IMR-90 (cell line): ENCODE measurements at regions not wholly inside any gene's neighbourhood (a gene's known extent, or its start where the extent isn't known, plus 50 kb on each side); places are given as distances from the start of the nearest gene placed in this dataset.

Experiments used
- ATAC-seq: fragments of 200-7000 bp; cut with Tn5 transposase; 2 replicates; pipeline ENCODE4 v1.9.1; 2020; ENCODE audit warnings: low read depth, mild to moderate bottlenecking, moderate library complexity
- BruUV-seq: library from RNA; stranded (reverse); fragments of 400-500 nt; replicated peaks from 2 replicates; lab custom pipeline; 2021; lab: Mats Ljungman, UMichigan
- CTCF ChIA-PET: fragments of 300-600 bp; formaldehyde crosslinking; extraction: SDS; loops from one replicate; lab custom pipeline; 2021; ENCODE audit warnings: antibody characterized with exemption; lab: Yijun Ruan, JAX
- POLR2A ChIA-PET: fragments of 300-600 bp; sonication (Branson Sonifier 250); formaldehyde crosslinking; loops from one replicate; lab custom pipeline; 2022; ENCODE audit warnings: antibody characterized with exemption; ENCODE audit not compliant: unreplicated experiment; lab: Charles Lee
- DNase-seq: peaks from one replicate; pipeline ENCODE4 v3.0.0; 2013
- H2AFZ ChIP-seq: replicated peaks from 2 replicates; pipeline ENCODE3; 2013; ENCODE audit warnings: low read length, mild to moderate bottlenecking; ENCODE audit not compliant: poor library complexity
- H2AK5ac ChIP-seq: 2 replicates; pipeline ENCODE4 v1.6.1; 2013; ENCODE audit warnings: low read depth, low read length, inconsistent platforms
- H2AK9ac ChIP-seq: replicated peaks from 2 replicates; pipeline ENCODE3; 2013; ENCODE audit warnings: mild to moderate bottlenecking, low read depth, low read length, moderate library complexity; ENCODE audit not compliant: poor library complexity
- H2BK120ac ChIP-seq: 2 replicates; pipeline ENCODE4 v1.6.1; 2013; ENCODE audit warnings: low read depth, low read length, inconsistent platforms
- H2BK15ac ChIP-seq: 3 replicates; pipeline ENCODE4 v1.6.1; 2013; ENCODE audit warnings: low read depth, low read length, inconsistent platforms
- H2BK20ac ChIP-seq: 2 replicates; pipeline ENCODE4 v1.6.1; 2013; ENCODE audit warnings: low read depth, mild to moderate bottlenecking, inconsistent platforms, low read length, moderate library complexity
- H2BK5ac ChIP-seq: 2 replicates; pipeline ENCODE4 v1.6.1; 2013; ENCODE audit warnings: mild to moderate bottlenecking, low read depth, low read length, inconsistent platforms; ENCODE audit not compliant: poor library complexity, severe bottlenecking
- H3K14ac ChIP-seq: replicated peaks from 2 replicates; pipeline ENCODE4 v1.6.1; 2013; ENCODE audit warnings: low read depth, low read length, inconsistent platforms
- H3K18ac ChIP-seq: 2 replicates; pipeline ENCODE4 v1.6.1; 2013; ENCODE audit warnings: low read depth, low read length, control low read depth
- H3K23ac ChIP-seq: 2 replicates; pipeline ENCODE4 v1.6.1; 2013; ENCODE audit warnings: low read depth, low read length, inconsistent platforms
- H3K27ac ChIP-seq: 2 replicates; pipeline ENCODE4 v1.5.1; 2013; ENCODE audit warnings: mild to moderate bottlenecking, control low read depth, low read length; ENCODE audit not compliant: insufficient read depth
- H3K27me3 ChIP-seq: 2 replicates; pipeline ENCODE4 v1.6.1; 2013; ENCODE audit warnings: low read length; ENCODE audit not compliant: control insufficient read depth, insufficient read depth
- H3K36me3 ChIP-seq: 2 replicates; pipeline ENCODE4 v1.6.1; 2013; ENCODE audit warnings: low read length, mixed read lengths; ENCODE audit not compliant: control insufficient read depth, insufficient read depth
- H3K4ac ChIP-seq: 2 replicates; pipeline ENCODE4 v1.6.1; 2013; ENCODE audit warnings: low read depth, low read length, inconsistent platforms
- H3K4me1 ChIP-seq: 2 replicates; pipeline ENCODE4 v1.6.1; 2013; ENCODE audit warnings: low read length, mixed read lengths; ENCODE audit not compliant: control insufficient read depth, insufficient read depth
- H3K4me2 ChIP-seq: 2 replicates; pipeline ENCODE4 v1.6.1; 2013; ENCODE audit warnings: low read depth, mild to moderate bottlenecking, control low read depth, low read length, moderate library complexity
- H3K4me3 ChIP-seq: 2 replicates; pipeline ENCODE4 v1.5.1; 2013; ENCODE audit warnings: low read depth, mild to moderate bottlenecking, control low read depth, low read length, moderate library complexity; ENCODE audit not compliant: insufficient read depth
- H3K56ac ChIP-seq: 2 replicates; pipeline ENCODE4 v1.6.1; 2013; ENCODE audit warnings: low read length, inconsistent platforms; ENCODE audit not compliant: insufficient read depth; ENCODE audit errors: extremely low read depth
- H3K79me1 ChIP-seq, 2 experiments: 2 replicates each; pipeline ENCODE4 v1.6.1; 2013; ENCODE audit warnings: low read length in 2 of 2, inconsistent platforms in 1 of 2, low read depth in 1 of 2
- H3K9ac ChIP-seq: 2 replicates; pipeline ENCODE4 v1.6.1; 2013; ENCODE audit warnings: low read depth, low read length, control low read depth
- H3K9me1 ChIP-seq: 2 replicates; pipeline ENCODE4 v1.6.1; 2013; ENCODE audit warnings: low read length, inconsistent platforms; ENCODE audit not compliant: insufficient read depth
- H3K9me3 ChIP-seq: 2 replicates; pipeline ENCODE4 v1.6.1; 2013; ENCODE audit warnings: low read length; ENCODE audit not compliant: control insufficient read depth, insufficient read depth
- H4K20me1 ChIP-seq: 2 replicates; pipeline ENCODE4 v1.6.1; 2013; ENCODE audit warnings: low read length, inconsistent platforms; ENCODE audit not compliant: insufficient read depth
- H4K5ac ChIP-seq: 2 replicates; pipeline ENCODE4 v1.6.1; 2013; ENCODE audit warnings: mild to moderate bottlenecking, low read depth, low read length, control low read depth
- H4K8ac ChIP-seq, 2 experiments: 2 replicates each; pipeline ENCODE4 v1.6.1; 2013; ENCODE audit warnings: low read depth in 2 of 2, low read length in 2 of 2, control low read depth in 1 of 2, inconsistent platforms in 1 of 2
- H4K91ac ChIP-seq: 2 replicates; pipeline ENCODE4 v1.6.1; 2013; ENCODE audit warnings: low read depth, low read length, inconsistent platforms; ENCODE audit not compliant: insufficient read depth
- BHLHE40 ChIP-seq: fragments of 150-350 bp; IDR thresholded peaks from 2 replicates; pipeline ENCODE4 v1.6.1; 2016; ENCODE audit warnings: mild to moderate bottlenecking, low read depth, low read length
- CEBPB ChIP-seq: IDR thresholded peaks from 2 replicates; pipeline ENCODE4 v1.6.1; 2012; ENCODE audit warnings: low read depth, low read length, improper control_type of control experiment
- CTCF ChIP-seq: conservative IDR thresholded peaks from 2 replicates; pipeline ENCODE4 v1.5.1; 2012; ENCODE audit warnings: mild to moderate bottlenecking, low read depth, low read length, improper control_type of control experiment
- MXI1 ChIP-seq: IDR thresholded peaks from 2 replicates; pipeline ENCODE4 v1.6.1; 2012; ENCODE audit warnings: low read depth, mild to moderate bottlenecking, low read length, moderate library complexity, borderline replicate concordance
- POLR2A ChIP-seq: IDR thresholded peaks from 2 replicates; pipeline ENCODE4 v1.6.1; 2012; ENCODE audit warnings: mild to moderate bottlenecking, low read depth, low read length
- RCOR1 ChIP-seq: IDR thresholded peaks from 2 replicates; pipeline ENCODE4 v1.6.1; 2012; ENCODE audit warnings: mild to moderate bottlenecking, low read length, improper control_type of control experiment; ENCODE audit not compliant: insufficient replicate concordance
- RFX5 ChIP-seq: IDR thresholded peaks from 2 replicates; pipeline ENCODE4 v1.8.0; 2012; ENCODE audit warnings: low read depth, mild to moderate bottlenecking, low read length, moderate library complexity
- SMC3 ChIP-seq: fragments of 150-350 bp; IDR thresholded peaks from 2 replicates; pipeline ENCODE4 v1.6.1; 2016; ENCODE audit warnings: low read depth, mild to moderate bottlenecking, antibody characterized with exemption, low read length, moderate library complexity
- USF2 ChIP-seq: fragments of 150-350 bp; IDR thresholded peaks from 2 replicates; pipeline ENCODE4 v1.6.1; 2017; ENCODE audit warnings: mild to moderate bottlenecking, antibody characterized with exemption, low read length, low read depth
- WGBS, 2 experiments: methylation state at CpG; one replicate each; pipeline versions ENCODE4 v1.1.5 to v1.1.7; 2013; ENCODE audit warnings: missing lambda C conversion rate in 2 of 2; ENCODE audit not compliant: insufficient read length in 1 of 2; ENCODE audit errors: extremely low coverage in 2 of 2; 5-methylcytosine and 5-hydroxymethylcytosine counted together
- dilution Hi-C: fragments of 300-500 bp; cut with HindIII; formaldehyde crosslinking; loops from one replicate; pipeline ENCODE4 v1.14.3; 2018; ENCODE audit warnings: low sequenced_read_pairs; ENCODE audit not compliant: unreplicated experiment
- in situ Hi-C: fragments of 300-500 bp; cut with MboI; formaldehyde crosslinking; loops from 3 replicates; pipeline ENCODE4 v1.14.3; 2019; ENCODE audit warnings: low sequenced_read_pairs, inconsistent platforms, mixed read lengths
- intact Hi-C: fragments of 100-400 bp; cut with micrococcal nuclease; formaldehyde crosslinking; loops from 2 replicates; pipeline ENCODE4 v1.10.0; 2022

- H3K9ac ChIP-seq = no peak overlapping the region
- no peak overlapping the region for H4K91ac ChIP-seq
- H3K56ac ChIP-seq = no peak overlapping the region
- H3K4ac ChIP-seq = no peak overlapping the region
- no CpG with 5 or more reads among the region's 1 CpG for WGBS, 2 experiments
- H2BK120ac ChIP-seq = no peak overlapping the region
- H2AK5ac ChIP-seq = no peak overlapping the region
- H3K36me3 ChIP-seq = no peaks in the 10 kb centered on the region
- no peaks in the 10 kb centered on the region for H3K79me1 ChIP-seq
- no peaks in the 10 kb centered on the region for H4K20me1 ChIP-seq
- H4K5ac ChIP-seq = no peak overlapping the region
- no peak overlapping the region for H2BK20ac ChIP-seq
- ATAC-seq (no peak), DNase-seq (no peak)
- in situ Hi-C loops (no loop called here), dilution Hi-C loops (no loop called here), intact Hi-C loops (no loop called here)
- H3K14ac ChIP-seq = no peak overlapping the region
- H4K8ac ChIP-seq = no peak overlapping the region
- H2BK15ac ChIP-seq = no peak overlapping the region
- H3K4me1 ChIP-seq = no peaks in the 10 kb centered on the region
- H3K9me3 ChIP-seq = peaks cover 34% of the 10 kb centered on the region
- ChIA-PET POLR2A (no interaction called here), CTCF (no interaction called here)
- no TSS peak for BruUV-seq
- no peak for TF ChIP-seq MXI1
- no peak for TF ChIP-seq CEBPB
- no peak for TF ChIP-seq USF2
- no peak for TF ChIP-seq RCOR1
- TF ChIP-seq BHLHE40 = no peak
- no peak for TF ChIP-seq RFX5
- TF ChIP-seq POLR2A = no peak
- no peak for TF ChIP-seq CTCF
- no peak for TF ChIP-seq SMC3
- H3K4me2 ChIP-seq = no peak overlapping the region
- H2AFZ ChIP-seq = no peak overlapping the region
- no peaks in the 10 kb centered on the region for H3K9me1 ChIP-seq
- H3K4me3 ChIP-seq = no peak overlapping the region
- H3K18ac ChIP-seq = no peak overlapping the region
- no peak overlapping the region for H3K23ac ChIP-seq
- H3K27me3 ChIP-seq = no peaks in the 10 kb centered on the region
- no peak overlapping the region for H2AK9ac ChIP-seq
- no peak overlapping the region for H3K27ac ChIP-seq
- H2BK5ac ChIP-seq = no peak overlapping the region
Measured at GRCh38 chr19:28416245-28416644, 796.7 kb downstream of the UQCRFS1 start.
